Lower leg skin (tissue), 4 donors: ENCODE measurements at regions not wholly inside any gene's neighbourhood (a gene's known extent, or its start where the extent isn't known, plus 50 kb on each side); places are given as distances from the start of the nearest gene placed in this dataset.

Experiments used
- DNase-seq, 2 donors: peaks; one replicate each; pipeline ENCODE4 v3.0.0-alpha.2; 2019; ENCODE audit warnings: low spot score in 2 of 2
- H3K4me3 ChIP-seq: fragments of 200-600 bp; sonication (generic); 2 replicates; pipeline ENCODE4 v1.5.1; 2017; ENCODE audit warnings: mild to moderate bottlenecking, low read depth; ENCODE audit not compliant: poor library complexity, severe bottlenecking
- CTCF ChIP-seq, 3 donors: fragments of 450-650 bp; IDR thresholded peaks; one replicate each; pipeline ENCODE4 v1.5.1; 2016; ENCODE audit warnings: antibody characterized with exemption in 3 of 3, mild to moderate bottlenecking in 3 of 3, moderate library complexity in 2 of 3
- POLR2A ChIP-seq, 2 donors: fragments of 450-650 bp; IDR thresholded peaks; one replicate each; pipeline ENCODE4 v1.6.1; 2016 to 2017; ENCODE audit warnings: antibody characterized with exemption in 2 of 2, mild to moderate bottlenecking in 1 of 2, moderate library complexity in 1 of 2
- WGBS, 2 donors: methylation state at CpG; one replicate each; pipeline ENCODE4 v1.1.5; 2018; 5-methylcytosine and 5-hydroxymethylcytosine counted together
- intact Hi-C: fragments of 100-400 bp; cut with DNase I; formaldehyde crosslinking; loops from one replicate; pipeline ENCODE4 v1.15.0; 2023; ENCODE audit warnings: low total_unique reads

- intact Hi-C loops, result no loop called here
- TF ChIP-seq POLR2A (IDR thresholded peaks at IDR 0.05) (no peak), CTCF (IDR thresholded peaks at IDR 0.05) (no peak)
- no peak overlapping the region for H3K4me3 ChIP-seq
- DNase-seq, result no peak
- 65 to 70% methylated on average over 3 of the region's 3 CpGs for WGBS, 2 donors
Observed at GRCh38 chr10:120095875-120096274, 203.3 kb downstream of the SEC23IP start.

GRCh38 chr10:120097766-120098165, 205.2 kb downstream of the SEC23IP start:
- intact Hi-C loops, result no loop called here
- no peak overlapping the region for H3K4me3 ChIP-seq

GRCh38 chr10:120098232-120098930, 205.9 kb downstream of the SEC23IP start:
- TF ChIP-seq CTCF (IDR thresholded peaks at IDR 0.05) (no peak), POLR2A (IDR thresholded peaks at IDR 0.05) (no peak)
- intact Hi-C loops, result no loop called here

More at GRCh38 chr10:120097766-120098165, 205.2 kb downstream of the SEC23IP start:
- TF ChIP-seq CTCF (IDR thresholded peaks at IDR 0.05) (no peak), POLR2A (IDR thresholded peaks at IDR 0.05) (no peak)
- DNase-seq, result no peak

GRCh38 chr10:120103738-120104560, 211.4 kb downstream of the SEC23IP start:
- no peak overlapping the region for H3K4me3 ChIP-seq
- intact Hi-C loops, result no loop called here
- TF ChIP-seq POLR2A (IDR thresholded peaks at IDR 0.05) (no peak), CTCF (IDR thresholded peaks at IDR 0.05) (no peak)
- DNase-seq, result no peak
- WGBS, 2 donors, result 56 to 72% methylated on average over 10 of the region's 10 CpGs

More at GRCh38 chr10:120098232-120098930, 205.9 kb downstream of the SEC23IP start:
- no peak for DNase-seq
- WGBS, 2 donors, result 22 to 43% methylated on average over 4 of the region's 4 CpGs
- no peak overlapping the region for H3K4me3 ChIP-seq

- no peak for DNase-seq
- intact Hi-C loops, result no loop called here
- TF ChIP-seq CTCF (IDR thresholded peaks at IDR 0.05), result no peak
- TF ChIP-seq POLR2A (IDR thresholded peaks at IDR 0.05), result no peak
- WGBS, 2 donors, result 56 to 62% methylated on average over 2 of the region's 2 CpGs
- H3K4me3 ChIP-seq, result no peak overlapping the region
Observed at GRCh38 chr10:120105001-120105400, 212.5 kb downstream of the SEC23IP start.
